ENCODE measurements at regions not wholly inside any gene's neighbourhood (a gene's known extent, or its start where the extent isn't known, plus 50 kb on each side); places are given as distances from the start of the nearest gene placed in this dataset.

- TF ChIP-seq CTCF (conservative IDR thresholded peaks at IDR 0.05; ENCODE audit: low read length) (no peak), EZH2phosphoT487 (IDR thresholded peaks at IDR 0.05; ENCODE audit: borderline replicate concordance) (no peak)
Measured at GRCh38 chr14:51335531-51335930, 95.5 kb downstream of the TMX1 start.
